Choroid plexus epithelial cell (primary cell): ENCODE measurements at regions not wholly inside any gene's neighbourhood (a gene's known extent, or its start where the extent isn't known, plus 50 kb on each side); places are given as distances from the start of the nearest gene placed in this dataset.
"Not testable (repeated sequence)": the region's sequence is repeated elsewhere in the genome, so short reads cannot be mapped to it uniquely, and the experiment has no call there.

Source experiments
- DNase-seq: peaks from one replicate; pipeline ENCODE4 v3.0.0-alpha.2; 2010; ENCODE audit warnings: low read depth
- H3K4me3 ChIP-seq: 2 replicates; pipeline ENCODE4 v1.5.1; 2011; ENCODE audit warnings: low read depth, mild to moderate bottlenecking, control low read depth, low read length, moderate library complexity
- CTCF ChIP-seq: conservative IDR thresholded peaks from 2 replicates; pipeline ENCODE4 v1.5.1; 2011; ENCODE audit warnings: low read depth, mild to moderate bottlenecking, control low read depth, inconsistent platforms, low read length, moderate library complexity

- no peak for DNase-seq
- no peak for TF ChIP-seq CTCF
- H3K4me3 ChIP-seq = no peak overlapping the region
These were observed 119.1 kb downstream of the ENC1 start for GRCh38 chr5:74521401-74521800.

- no peak for TF ChIP-seq CTCF
- H3K4me3 ChIP-seq = no peak overlapping the region
- DNase-seq = no peak
These were observed 120.8 kb downstream of the ENC1 start for GRCh38 chr5:74519679-74520078.

GRCh38 chr5:74519161-74519571, 121.4 kb downstream of the ENC1 start:
- no peak for DNase-seq
- H3K4me3 ChIP-seq = no peak overlapping the region
- TF ChIP-seq CTCF = no peak

GRCh38 chr5:74517700-74518099, 122.8 kb downstream of the ENC1 start:
- no peak overlapping the region for H3K4me3 ChIP-seq
- DNase-seq = peak; percentile 73
- no peak for TF ChIP-seq CTCF

- no peak for TF ChIP-seq CTCF
- peak; percentile 30 for DNase-seq
- no peak overlapping the region for H3K4me3 ChIP-seq
These were observed 124.3 kb downstream of the ENC1 start for GRCh38 chr5:74516211-74516636.

- H3K4me3 ChIP-seq = no peak overlapping the region
- DNase-seq = no peak
- TF ChIP-seq CTCF = no peak
These were observed 125.5 kb downstream of the ENC1 start for GRCh38 chr5:74514888-74515551.

- not testable (repeated sequence) for H3K4me3 ChIP-seq, DNase-seq
These were observed 128.8 kb downstream of the ENC1 start for GRCh38 chr5:74511770-74512169.
